ENCODE measurements at regions not wholly inside any gene's neighbourhood (a gene's known extent, or its start where the extent isn't known, plus 50 kb on each side); places are given as distances from the start of the nearest gene placed in this dataset.

DNA sequence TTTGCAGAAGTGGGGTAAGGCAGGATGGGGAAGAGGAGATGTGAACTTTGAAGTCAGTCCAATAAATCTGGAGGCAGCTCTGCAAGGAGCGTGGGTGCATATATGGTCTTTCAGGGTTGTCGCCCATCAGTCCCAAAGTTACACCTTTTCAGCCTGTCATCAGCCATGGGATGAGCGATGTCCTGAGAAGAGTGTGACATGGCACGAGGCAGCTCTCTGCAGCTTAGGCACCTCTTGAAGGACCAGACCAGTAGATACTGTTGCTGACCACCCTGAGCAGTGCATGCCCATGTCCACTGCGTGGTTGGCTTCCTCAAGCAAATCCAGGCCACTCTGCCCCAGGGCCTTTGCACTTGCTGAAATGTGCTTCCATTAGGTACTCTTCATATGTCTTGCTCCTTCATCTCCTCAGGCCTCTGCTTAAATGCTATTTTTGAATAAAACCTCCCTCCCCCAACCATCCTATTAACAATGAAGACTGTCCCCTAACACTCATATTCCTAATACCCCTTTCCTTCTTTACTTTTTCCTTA is 171.7 kb downstream of the ACTR3 start:
- in situ Hi-C loops (cut with HindIII; ENCODE audit: low sequenced_read_pairs), result no loop called here
- DNase-seq (ENCODE audit: low spot score), result no peak

- in situ Hi-C loops (cut with HindIII; ENCODE audit: low sequenced_read_pairs), result no loop called here
- no peak for DNase-seq (ENCODE audit: low spot score)
Measured at GRCh38 chr2:114063346-114063745, 173.5 kb downstream of the ACTR3 start.

DNA sequence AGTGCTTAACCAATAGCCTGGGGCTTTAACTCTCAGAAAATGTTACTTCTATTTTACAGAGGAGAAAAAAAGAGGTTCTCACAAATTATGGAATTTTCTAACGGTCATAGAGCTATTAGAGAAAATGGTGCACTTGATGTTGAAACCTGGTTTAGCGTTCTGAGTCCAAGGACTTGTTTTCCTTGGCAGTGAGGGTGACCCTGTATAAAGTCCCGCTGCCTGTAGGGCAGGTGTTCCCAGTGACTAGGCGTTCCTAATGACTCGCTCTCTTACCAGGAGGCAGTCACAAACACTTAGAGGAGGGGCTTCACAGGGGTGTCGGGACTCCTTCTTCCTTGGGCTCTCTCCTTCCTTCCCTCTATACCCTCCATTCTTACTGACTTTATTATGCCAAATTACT is 175.8 kb downstream of the ACTR3 start:
- DNase-seq (ENCODE audit: low spot score), result no peak
- in situ Hi-C loops (cut with HindIII; ENCODE audit: low sequenced_read_pairs), result no loop called here

GRCh38 chr2:114066186-114066747 is 176.4 kb downstream of the ACTR3 start:
- in situ Hi-C loops (cut with HindIII; ENCODE audit: low sequenced_read_pairs), result no loop called here
- no peak for DNase-seq (ENCODE audit: low spot score)

- no peak for DNase-seq (ENCODE audit: low spot score)
- in situ Hi-C loops (cut with HindIII; ENCODE audit: low sequenced_read_pairs), result no loop called here
Measured at GRCh38 chr2:114068438-114068837, 178.5 kb downstream of the ACTR3 start.

- in situ Hi-C loops (cut with HindIII; ENCODE audit: low sequenced_read_pairs), result no loop called here
Measured at GRCh38 chr2:114076961-114077360, 187.1 kb downstream of the ACTR3 start.

DNA sequence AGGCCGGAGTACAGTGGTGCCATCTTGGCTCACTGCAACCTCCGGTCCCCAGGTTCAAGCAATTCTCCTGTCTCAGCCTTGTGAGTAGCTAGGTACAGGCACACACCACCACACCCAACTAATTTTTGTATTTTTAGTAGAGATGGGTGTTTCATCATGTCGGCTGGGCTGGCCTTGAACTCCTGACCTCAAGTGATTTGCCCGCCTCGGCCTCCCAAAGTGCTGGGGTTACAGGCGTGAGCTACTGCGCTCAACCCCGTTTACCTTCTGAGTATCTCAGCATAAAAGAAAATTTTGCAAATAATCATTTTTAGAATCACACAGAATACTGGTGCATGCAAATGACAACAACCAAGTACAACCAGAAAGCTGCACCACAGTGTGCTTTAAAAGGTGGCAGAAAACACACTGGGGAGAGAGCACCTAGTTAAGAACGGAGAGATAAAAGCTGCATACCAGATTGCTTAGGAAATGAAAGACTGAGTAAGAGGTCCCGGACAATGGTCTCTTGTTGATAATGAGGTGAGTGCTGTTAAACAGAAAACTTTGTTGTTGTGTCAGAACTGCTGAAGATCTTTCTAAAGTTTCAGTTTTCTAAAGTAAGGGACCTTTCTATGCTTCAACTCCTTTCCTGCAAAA is 189.6 kb downstream of the ACTR3 start:
- DNase-seq (ENCODE audit: low spot score), result no peak
- in situ Hi-C loops (cut with HindIII; ENCODE audit: low sequenced_read_pairs), result no loop called here

More at GRCh38 chr2:114076961-114077360, 187.1 kb downstream of the ACTR3 start:
- DNase-seq (ENCODE audit: low spot score), result no peak

DNA sequence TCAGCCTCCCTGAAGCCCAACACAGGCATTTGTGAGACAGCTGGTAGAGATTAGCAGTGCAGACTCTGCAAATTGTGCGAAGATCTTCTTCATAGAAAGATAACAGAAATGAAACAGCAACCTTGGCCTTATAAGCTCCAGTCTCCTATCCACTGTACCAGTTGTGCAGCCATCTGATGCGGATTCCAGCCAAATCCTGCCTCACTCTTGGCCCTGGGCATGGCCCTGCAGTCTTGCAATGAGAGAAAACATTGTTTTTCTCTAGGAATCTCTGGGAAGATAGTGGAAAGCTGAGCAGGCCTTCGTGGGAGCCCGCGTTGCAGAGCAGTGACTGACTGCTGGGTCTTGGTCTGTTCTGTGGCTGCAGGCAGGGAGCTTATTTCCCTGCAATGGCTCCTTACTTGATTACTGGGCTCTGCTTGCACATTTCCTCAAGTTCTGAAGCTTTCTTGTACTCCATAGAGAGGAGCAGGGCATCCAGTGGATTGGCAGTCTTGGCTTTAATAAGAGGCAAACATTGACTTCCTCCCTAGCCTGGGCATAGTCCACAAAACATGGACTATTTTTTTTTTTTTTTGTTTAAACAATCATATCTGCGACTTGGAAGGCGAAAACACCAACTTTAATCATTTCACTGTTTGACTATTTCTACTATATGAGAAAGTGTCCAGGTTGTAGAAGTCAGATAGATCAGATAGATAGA is 193.0 kb downstream of the ACTR3 start:
- in situ Hi-C loops (cut with HindIII; ENCODE audit: low sequenced_read_pairs), result no loop called here
- DNase-seq (ENCODE audit: low spot score), result no peak

DNA sequence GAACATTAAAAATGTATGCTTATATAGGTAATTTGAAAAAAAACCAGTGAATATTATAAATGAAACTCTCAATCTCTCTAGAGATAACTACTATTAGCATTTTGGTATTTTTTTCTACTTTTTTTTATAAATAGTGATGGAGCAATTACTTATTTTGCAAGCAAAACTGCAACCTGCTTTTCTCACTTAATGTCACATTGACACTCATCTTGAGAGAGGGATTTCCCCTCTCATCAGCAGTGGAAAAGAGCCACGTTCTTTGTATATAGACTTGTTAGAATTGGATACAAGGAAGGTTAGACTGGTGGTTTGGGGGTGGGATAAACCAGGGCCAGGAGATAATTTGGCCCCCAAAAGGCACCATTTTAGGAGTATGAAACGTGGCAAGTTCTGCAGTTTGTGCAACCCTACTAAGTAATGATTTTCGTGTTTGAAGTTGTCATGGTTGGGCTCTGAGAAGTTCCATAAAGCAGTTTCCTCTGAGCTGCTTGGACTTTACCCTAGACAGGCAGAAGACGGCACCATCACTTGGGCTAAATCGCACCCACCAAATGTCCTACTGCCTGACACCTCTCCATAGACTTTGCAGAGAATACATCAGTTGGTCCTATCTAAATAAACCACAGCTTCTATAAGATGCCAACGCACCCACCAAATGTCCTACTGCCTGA is 194.0 kb downstream of the ACTR3 start:
- in situ Hi-C loops (cut with HindIII; ENCODE audit: low sequenced_read_pairs), result no loop called here

GRCh38 chr2:114085238-114085637 is 195.3 kb downstream of the ACTR3 start:
- DNase-seq (ENCODE audit: low spot score), result no peak
- in situ Hi-C loops (cut with HindIII; ENCODE audit: low sequenced_read_pairs), result no loop called here

More for the DNA sequence above, 194.0 kb downstream of the ACTR3 start:
- no peak for DNase-seq (ENCODE audit: low spot score)

- in situ Hi-C loops (cut with HindIII; ENCODE audit: low sequenced_read_pairs), result no loop called here
- DNase-seq (ENCODE audit: low spot score), result no peak
Measured at GRCh38 chr2:114085992-114086391, 196.1 kb downstream of the ACTR3 start.

DNA sequence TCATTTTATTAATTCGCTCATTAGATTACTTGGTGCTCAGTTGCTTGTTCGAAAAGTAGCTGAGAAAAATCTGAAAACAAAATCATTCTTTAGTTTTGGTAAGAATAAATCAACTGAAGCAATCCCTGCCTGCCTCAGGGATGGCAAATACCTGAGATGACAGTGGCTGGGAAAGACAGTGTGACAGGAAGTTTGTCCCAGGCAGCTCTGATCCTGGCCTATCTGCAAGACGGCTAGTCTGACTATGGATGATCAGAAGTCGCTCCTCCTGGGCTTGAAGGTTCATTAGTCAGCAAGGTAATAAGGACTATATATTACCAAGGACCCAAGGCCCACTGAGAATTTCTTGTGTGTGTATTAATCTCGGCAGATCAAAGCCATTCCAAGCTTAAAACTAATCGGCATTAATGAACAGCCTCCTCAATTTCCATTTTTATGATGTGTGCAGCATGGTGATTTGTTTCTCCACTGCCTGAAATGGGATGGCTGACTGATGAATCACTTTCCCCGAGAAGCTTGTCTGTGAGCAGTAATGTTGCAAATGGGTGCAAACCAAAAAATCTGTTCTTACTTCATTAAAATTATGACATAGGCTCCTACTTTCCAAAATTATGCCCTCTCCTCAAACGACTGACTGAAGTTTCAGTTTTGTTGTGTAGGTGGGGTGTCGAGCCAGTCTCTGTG is 199.9 kb downstream of the ACTR3 start:
- no peak for DNase-seq (ENCODE audit: low spot score)
- in situ Hi-C loops (cut with HindIII; ENCODE audit: low sequenced_read_pairs), result no loop called here

- in situ Hi-C loops (cut with HindIII; ENCODE audit: low sequenced_read_pairs), result no loop called here
- DNase-seq (ENCODE audit: low spot score), result no peak
Measured at GRCh38 chr2:114091010-114091409, 201.1 kb downstream of the ACTR3 start.

DNA sequence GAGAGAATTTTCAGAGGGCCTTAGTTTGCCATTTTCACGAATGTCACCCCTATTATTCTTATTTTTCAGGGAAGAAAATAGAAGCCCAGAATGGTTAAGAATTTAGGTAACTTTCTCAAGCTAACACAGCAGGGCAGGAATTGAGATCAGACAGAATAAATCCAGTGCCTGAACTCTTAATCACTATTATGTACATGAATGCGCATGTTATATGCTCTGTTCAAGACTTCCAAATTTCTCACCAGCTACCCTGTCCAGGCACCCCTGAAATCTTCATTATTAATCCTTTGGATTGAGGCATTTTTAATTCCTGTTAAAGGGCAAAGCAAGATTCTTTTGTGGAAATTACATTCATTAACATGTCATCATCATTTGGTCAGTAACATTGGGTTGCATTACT is 218.4 kb downstream of the ACTR3 start:
- DNase-seq (ENCODE audit: low spot score), result no peak
- in situ Hi-C loops (cut with HindIII; ENCODE audit: low sequenced_read_pairs), result no loop called here

- in situ Hi-C loops (cut with HindIII; ENCODE audit: low sequenced_read_pairs), result no loop called here
- no peak for DNase-seq (ENCODE audit: low spot score)
Measured at GRCh38 chr2:114108824-114109416, 219.0 kb downstream of the ACTR3 start.

- no peak for DNase-seq (ENCODE audit: low spot score)
- in situ Hi-C loops (cut with HindIII; ENCODE audit: low sequenced_read_pairs), result no loop called here
Measured at GRCh38 chr2:114111329-114111728, 221.4 kb downstream of the ACTR3 start.

GRCh38 chr2:114113518-114113917 is 223.6 kb downstream of the ACTR3 start:
- no peak for DNase-seq (ENCODE audit: low spot score)
- in situ Hi-C loops (cut with HindIII; ENCODE audit: low sequenced_read_pairs), result no loop called here

GRCh38 chr2:114118088-114118487 is 228.2 kb downstream of the ACTR3 start:
- in situ Hi-C loops (cut with HindIII; ENCODE audit: low sequenced_read_pairs), result no loop called here
- no peak for DNase-seq (ENCODE audit: low spot score)

GRCh38 chr2:114119862-114120261 is 230.0 kb downstream of the ACTR3 start:
- no peak for DNase-seq (ENCODE audit: low spot score)
- in situ Hi-C loops (cut with HindIII; ENCODE audit: low sequenced_read_pairs), result no loop called here
